H1 (cell line): ENCODE measurements at regions not wholly inside any gene's neighbourhood (a gene's known extent, or its start where the extent isn't known, plus 50 kb on each side); places are given as distances from the start of the nearest gene placed in this dataset.

Experiments
- CBX8 ChIP-seq: fragments of 300-800, 300-1000 bp; sonication (generic); IDR thresholded peaks from 2 replicates; pipeline ENCODE4 v1.7.1; 2016; ENCODE audit warnings: low read depth, low read length, borderline replicate concordance
- MAFK ChIP-seq: IDR thresholded peaks from 2 replicates; pipeline ENCODE4 v1.6.1; 2012; ENCODE audit warnings: low read depth, mild to moderate bottlenecking, improper control_type of control experiment, low read length
- NRF1 ChIP-seq: IDR thresholded peaks from 2 replicates; pipeline ENCODE4 v1.6.1; 2011; ENCODE audit warnings: mild to moderate bottlenecking, low read depth, low read length, improper control_type of control experiment
- RAD21 ChIP-seq, 2 experiments: IDR thresholded peaks in 1 of 2; conservative IDR thresholded peaks in 1 of 2; 2 replicates each; pipeline ENCODE4 v1.6.1; 2011; ENCODE audit warnings: low read depth in 2 of 2, low read length in 2 of 2, improper control_type of control experiment in 1 of 2, inconsistent platforms in 1 of 2, mild to moderate bottlenecking in 1 of 2, moderate library complexity in 1 of 2
- RXRA ChIP-seq: IDR thresholded peaks from 2 replicates; pipeline ENCODE4 v1.6.1; 2011; ENCODE audit warnings: low read depth, mild to moderate bottlenecking, low read length, moderate library complexity; ENCODE audit not compliant: insufficient read depth
- TAF1 ChIP-seq: IDR thresholded peaks from 2 replicates; pipeline ENCODE4 v1.6.1; 2011; ENCODE audit warnings: mild to moderate bottlenecking, low read depth, low read length
- TEAD4 ChIP-seq: IDR thresholded peaks from 2 replicates; pipeline ENCODE4 v1.6.1; 2012; ENCODE audit warnings: low read depth, low read length, inconsistent platforms, mixed read lengths

DNA sequence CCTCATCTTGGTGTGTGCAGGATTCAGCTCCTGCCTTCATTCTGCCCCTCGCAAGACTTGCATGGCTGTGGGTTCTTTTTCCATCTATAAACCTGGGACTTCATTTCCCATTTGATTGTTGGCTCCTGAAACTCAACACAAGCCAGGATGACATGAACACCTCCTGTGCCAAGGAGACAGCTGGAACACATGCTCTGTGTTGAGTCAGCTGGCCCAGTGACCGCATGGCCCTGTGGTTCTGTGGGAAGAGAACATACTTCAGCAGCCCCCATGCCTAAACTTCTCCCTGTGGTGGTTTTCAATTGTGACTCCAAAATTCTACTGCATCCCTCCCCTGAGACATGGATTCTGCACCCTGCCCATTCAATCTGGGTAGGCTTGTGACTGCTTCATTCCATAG, 57.9 kb upstream of the FOXF1 start (continued):
- TF ChIP-seq RAD21 (IDR thresholded peaks at IDR 0.05 in 1 of 2, conservative IDR thresholded peaks at IDR 0.05 in 1 of 2; ENCODE audit: low read depth in 2 of 2, low read length in 2 of 2) (no peak), RXRA (no peak), TEAD4 (no peak), MAFK (no peak), TAF1 (no peak), NRF1 (no peak), CBX8 (no peak)
- TF ChIP-seq, all 59 proteins: peak for 0
